Activated T-cell treated with anti-CD3 and anti-CD28 coated beads, Interleukin-2, amount 50 U/mL, for 72 hours (primary cell): ENCODE measurements at regions not wholly inside any gene's neighbourhood (a gene's known extent, or its start where the extent isn't known, plus 50 kb on each side); places are given as distances from the start of the nearest gene placed in this dataset.

Experiments
- ATAC-seq, 2 donors: fragments of 150-1000 bp; cut with Tn5 transposase; replicated peaks in 1 of 2; 2 replicates each; pipeline ENCODE4 v1.10.0; 2021; ENCODE audit warnings: moderate library complexity in 2 of 2, mild to moderate bottlenecking in 1 of 2
- DNase-seq, 2 donors: peaks; one replicate each; pipeline ENCODE4 v3.0.0; 2021 to 2022; ENCODE audit warnings: mixed read lengths in 1 of 2
- H3K27ac Mint-ChIP-seq: one replicate; pipeline ENCODE4 v1.8.0; 2022; ENCODE audit warnings: mild to moderate bottlenecking, moderate library complexity, mixed read lengths
- H3K27me3 Mint-ChIP-seq: one replicate; pipeline ENCODE4 v1.8.0; 2022; ENCODE audit warnings: low read depth, mixed read lengths
- H3K36me3 Mint-ChIP-seq, 2 donors: one replicate each; pipeline ENCODE4 v1.8.0; 2022; ENCODE audit warnings: mixed read lengths in 2 of 2, mild to moderate bottlenecking in 1 of 2; ENCODE audit not compliant: insufficient read depth in 2 of 2
- H3K4me1 Mint-ChIP-seq: one replicate; pipeline ENCODE4 v1.8.0; 2022; ENCODE audit warnings: low read depth, mixed read lengths
- H3K4me3 Mint-ChIP-seq, 2 donors: one replicate each; pipeline ENCODE4 v1.8.0; 2022; ENCODE audit warnings: mild to moderate bottlenecking in 2 of 2, mixed read lengths in 2 of 2, moderate library complexity in 2 of 2
- H3K9me3 Mint-ChIP-seq, 2 donors: one replicate each; pipeline ENCODE4 v1.8.0; 2022; ENCODE audit warnings: mixed read lengths in 2 of 2

DNA sequence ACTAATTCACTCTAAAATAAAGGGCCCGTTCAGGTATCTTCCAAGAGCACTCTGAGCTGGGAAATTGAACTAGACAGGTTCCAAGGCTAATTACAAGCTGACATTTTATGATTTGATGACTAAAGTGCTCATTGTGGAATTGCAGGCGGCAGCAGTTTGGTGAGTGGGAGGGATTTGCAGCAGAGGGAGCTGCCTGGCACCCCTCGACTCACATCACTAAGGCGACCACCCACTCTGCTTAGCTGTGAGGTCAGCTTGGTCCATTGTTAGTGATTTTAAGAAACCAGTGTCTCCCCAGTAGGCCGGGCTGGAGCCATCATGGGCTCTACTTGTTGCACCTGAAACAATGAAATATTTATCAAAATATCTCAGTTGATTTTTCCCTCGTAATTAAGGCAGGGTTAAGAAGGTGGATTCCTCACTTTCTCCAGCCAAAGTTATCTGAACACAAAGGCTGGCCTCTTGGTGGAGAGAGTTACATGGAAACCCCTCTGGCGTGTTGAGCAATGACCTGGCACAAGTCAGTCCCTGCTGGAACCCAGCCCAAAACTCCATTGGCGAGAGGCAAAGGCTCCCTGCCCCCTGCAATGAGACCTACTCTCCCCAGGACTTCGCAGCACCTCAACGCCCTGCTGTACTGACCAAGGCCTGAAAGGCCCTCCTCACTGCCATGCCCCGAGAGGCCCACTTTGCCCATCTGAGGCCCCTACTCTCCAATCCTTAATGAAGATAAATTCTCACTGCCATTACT, 65.0 kb upstream of the ATP2B2 start:
- Mint-ChIP-seq H3K27me3 (peaks cover 24% of the 10 kb centered on the region), H3K9me3 (no peaks in the 10 kb centered on the region), H3K4me3 (no peak overlapping the region), H3K36me3 (no peaks in the 10 kb centered on the region), H3K4me1 (no peaks in the 10 kb centered on the region), H3K27ac (no peak overlapping the region)
- ATAC-seq (no peak), DNase-seq (no peak)

- ATAC-seq (no peak), DNase-seq (no peak)
- no peaks in the 10 kb centered on the region for H3K4me1 Mint-ChIP-seq
- H3K9me3 Mint-ChIP-seq: no peaks in the 10 kb centered on the region
- peaks cover 8% of the 10 kb centered on the region for H3K27me3 Mint-ChIP-seq
- H3K36me3 Mint-ChIP-seq: no peaks in the 10 kb centered on the region
- no peak overlapping the region for H3K27ac Mint-ChIP-seq
- no peak overlapping the region for H3K4me3 Mint-ChIP-seq
Measured at GRCh38 chr3:10574101-10574620, 68.8 kb upstream of the ATP2B2 start.

DNA sequence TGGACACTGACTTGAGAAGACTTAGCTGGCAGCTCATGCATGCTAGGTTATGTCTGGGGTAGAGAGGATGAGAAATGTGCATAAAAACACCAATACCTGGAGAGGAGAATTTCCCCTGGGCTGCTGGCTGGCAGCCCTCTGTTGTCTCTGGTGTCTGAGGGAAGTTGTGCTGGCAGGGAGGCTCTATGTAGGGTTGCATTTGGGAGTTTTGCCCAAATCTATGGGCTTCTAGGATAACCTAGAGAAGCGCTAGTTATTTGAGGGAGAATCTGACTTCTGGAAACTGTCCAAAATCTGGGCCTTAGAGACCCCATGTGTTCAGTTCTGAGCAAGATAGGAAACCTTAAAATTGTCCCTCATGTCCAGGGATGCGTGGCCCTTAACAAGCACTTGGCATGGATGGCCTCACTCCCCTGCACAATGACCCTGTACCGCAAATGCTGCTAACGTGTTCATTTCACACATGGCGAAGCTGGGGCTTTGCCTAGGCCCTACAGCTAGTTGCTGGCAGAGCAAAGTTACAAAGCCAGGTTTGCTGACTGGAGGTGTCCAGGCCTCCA, 70.3 kb upstream of the ATP2B2 start:
- Mint-ChIP-seq H3K9me3 (no peaks in the 10 kb centered on the region), H3K4me1 (no peaks in the 10 kb centered on the region), H3K4me3 (no peak overlapping the region), H3K27ac (no peak overlapping the region), H3K36me3 (no peaks in the 10 kb centered on the region), H3K27me3 (peaks cover 7% of the 10 kb centered on the region)
- ATAC-seq (no peak), DNase-seq (no peak)

GRCh38 chr3:10577486-10577885, 72.1 kb upstream of the ATP2B2 start:
- DNase-seq (no peak), ATAC-seq (no peak)
- no peak overlapping the region for H3K27ac Mint-ChIP-seq
- no peak overlapping the region for H3K4me3 Mint-ChIP-seq
- no peaks in the 10 kb centered on the region for H3K4me1 Mint-ChIP-seq
- no peaks in the 10 kb centered on the region for H3K9me3 Mint-ChIP-seq
- H3K27me3 Mint-ChIP-seq: peaks cover 10% of the 10 kb centered on the region
- no peaks in the 10 kb centered on the region for H3K36me3 Mint-ChIP-seq

- Mint-ChIP-seq H3K36me3 (no peaks in the 10 kb centered on the region), H3K4me3 (no peak overlapping the region), H3K27ac (no peak overlapping the region), H3K27me3 (peaks cover 29% of the 10 kb centered on the region), H3K9me3 (no peaks in the 10 kb centered on the region), H3K4me1 (no peaks in the 10 kb centered on the region)
- DNase-seq: no peak
- ATAC-seq: no peak
Measured at GRCh38 chr3:10580426-10580825, 75.0 kb upstream of the ATP2B2 start.

- ATAC-seq: no peak
- no peak for DNase-seq
- H3K4me3 Mint-ChIP-seq: no peak overlapping the region
- no peaks in the 10 kb centered on the region for H3K4me1 Mint-ChIP-seq
- H3K27ac Mint-ChIP-seq: no peak overlapping the region
- H3K36me3 Mint-ChIP-seq: no peaks in the 10 kb centered on the region
- no peaks in the 10 kb centered on the region for H3K9me3 Mint-ChIP-seq
- H3K27me3 Mint-ChIP-seq: peaks cover 34% of the 10 kb centered on the region
Measured at GRCh38 chr3:10581251-10581650, 75.9 kb upstream of the ATP2B2 start.

DNA sequence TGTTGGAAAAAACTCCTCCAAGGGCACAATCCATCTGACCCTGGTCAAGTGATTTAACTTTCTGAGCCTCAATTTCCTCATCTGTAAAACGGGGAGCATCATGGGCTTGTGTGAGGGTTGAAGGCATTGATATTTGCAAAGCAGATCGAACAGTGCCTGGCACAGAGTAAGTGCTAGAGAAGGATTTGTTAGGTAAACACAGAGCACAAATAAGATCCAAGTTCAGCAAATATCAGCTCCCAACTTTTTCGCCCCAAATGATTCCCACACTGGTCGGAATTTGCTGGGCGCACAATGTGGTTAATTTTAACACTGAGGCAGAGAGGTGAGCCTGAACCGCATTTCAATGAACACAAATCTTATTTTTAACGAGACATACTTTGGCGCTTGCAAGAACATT, 76.3 kb upstream of the ATP2B2 start:
- peaks cover 34% of the 10 kb centered on the region for H3K27me3 Mint-ChIP-seq
- H3K9me3 Mint-ChIP-seq: no peaks in the 10 kb centered on the region
- DNase-seq: no peak
- H3K27ac Mint-ChIP-seq: no peak overlapping the region
- no peaks in the 10 kb centered on the region for H3K36me3 Mint-ChIP-seq
- no peak for ATAC-seq
- no peak overlapping the region for H3K4me3 Mint-ChIP-seq
- no peaks in the 10 kb centered on the region for H3K4me1 Mint-ChIP-seq

GRCh38 chr3:10582733-10583132, 77.3 kb upstream of the ATP2B2 start:
- DNase-seq: no peak

GRCh38 chr3:10583798-10584708, 78.7 kb upstream of the ATP2B2 start:
- ATAC-seq: no peak
- H3K4me1 Mint-ChIP-seq: no peaks in the 10 kb centered on the region
- no peak overlapping the region for H3K27ac Mint-ChIP-seq

More at GRCh38 chr3:10582733-10583132, 77.3 kb upstream of the ATP2B2 start:
- Mint-ChIP-seq H3K36me3 (no peaks in the 10 kb centered on the region), H3K9me3 (no peaks in the 10 kb centered on the region), H3K4me3 (no peak overlapping the region), H3K27me3 (peaks cover 34% of the 10 kb centered on the region), H3K4me1 (no peaks in the 10 kb centered on the region), H3K27ac (no peak overlapping the region)
- ATAC-seq: no peak

GRCh38 chr3:10585945-10586344, 80.6 kb upstream of the ATP2B2 start:
- Mint-ChIP-seq H3K27ac (no peak overlapping the region), H3K4me1 (no peaks in the 10 kb centered on the region)
- no peak for ATAC-seq

More at GRCh38 chr3:10583798-10584708, 78.7 kb upstream of the ATP2B2 start:
- Mint-ChIP-seq H3K4me3 (no peak overlapping the region), H3K9me3 (no peaks in the 10 kb centered on the region), H3K36me3 (no peaks in the 10 kb centered on the region), H3K27me3 (peaks cover 34% of the 10 kb centered on the region)
- no peak for DNase-seq

DNA sequence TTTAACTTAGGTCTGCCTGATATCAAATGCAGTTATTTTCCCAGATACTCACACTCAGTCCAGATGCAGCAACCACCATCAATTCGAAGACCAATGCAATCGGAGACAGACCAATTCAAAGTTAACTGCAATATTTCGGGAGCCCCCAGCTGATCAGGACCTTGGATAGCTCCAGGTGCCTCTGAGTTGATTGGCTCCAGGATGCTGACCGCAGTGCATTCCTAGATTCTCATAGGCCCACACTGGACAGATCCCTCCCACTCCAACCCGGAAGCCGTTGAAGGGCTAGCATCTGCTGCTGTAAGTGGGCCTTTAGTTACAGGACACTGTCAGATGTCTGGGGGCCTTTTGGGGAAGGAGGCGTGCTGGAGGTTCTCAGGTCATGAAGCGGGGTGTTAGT, 89.5 kb upstream of the ATP2B2 start:
- DNase-seq: peak; percentile 32 to 34

More at GRCh38 chr3:10585945-10586344, 80.6 kb upstream of the ATP2B2 start:
- Mint-ChIP-seq H3K4me3 (no peak overlapping the region), H3K9me3 (no peaks in the 10 kb centered on the region), H3K36me3 (no peaks in the 10 kb centered on the region), H3K27me3 (peaks cover 35% of the 10 kb centered on the region)
- no peak for DNase-seq

GRCh38 chr3:10596746-10597448, 91.5 kb upstream of the ATP2B2 start:
- Mint-ChIP-seq H3K27ac (no peak overlapping the region), H3K27me3 (peaks cover 47% of the 10 kb centered on the region), H3K9me3 (no peaks in the 10 kb centered on the region), H3K36me3 (no peaks in the 10 kb centered on the region), H3K4me1 (peaks cover 5% of the 10 kb centered on the region), H3K4me3 (no peak overlapping the region)
- ATAC-seq: no peak
- DNase-seq: no peak

More for the DNA sequence above, 89.5 kb upstream of the ATP2B2 start:
- Mint-ChIP-seq H3K27ac (no peak overlapping the region), H3K9me3 (no peaks in the 10 kb centered on the region), H3K27me3 (peaks cover 48% of the 10 kb centered on the region), H3K4me3 (no peak overlapping the region), H3K36me3 (no peaks in the 10 kb centered on the region), H3K4me1 (no peaks in the 10 kb centered on the region)
- ATAC-seq: peak; percentile 39 to 53
